GM13976 (cell line): ENCODE measurements at regions not wholly inside any gene's neighbourhood (a gene's known extent, or its start where the extent isn't known, plus 50 kb on each side); places are given as distances from the start of the nearest gene placed in this dataset.

Source experiments
- DNase-seq: peaks from one replicate; pipeline ENCODE4 v3.0.0; 2012; ENCODE audit warnings: low spot score
- CTCF ChIP-seq: IDR thresholded peaks from 2 replicates; pipeline ENCODE4 v1.5.1; 2012; ENCODE audit warnings: borderline replicate concordance, mild to moderate bottlenecking; ENCODE audit not compliant: insufficient read depth; ENCODE audit errors: extremely low read depth, missing control alignments, control extremely low read depth
- in situ Hi-C: fragments of 300-500 bp; cut with MboI; formaldehyde crosslinking; loops from one replicate; pipeline ENCODE4 v1.12.0; 2022; ENCODE audit warnings: low sequenced_read_pairs, mixed read lengths, inconsistent platforms; ENCODE audit not compliant: unreplicated experiment

DNA sequence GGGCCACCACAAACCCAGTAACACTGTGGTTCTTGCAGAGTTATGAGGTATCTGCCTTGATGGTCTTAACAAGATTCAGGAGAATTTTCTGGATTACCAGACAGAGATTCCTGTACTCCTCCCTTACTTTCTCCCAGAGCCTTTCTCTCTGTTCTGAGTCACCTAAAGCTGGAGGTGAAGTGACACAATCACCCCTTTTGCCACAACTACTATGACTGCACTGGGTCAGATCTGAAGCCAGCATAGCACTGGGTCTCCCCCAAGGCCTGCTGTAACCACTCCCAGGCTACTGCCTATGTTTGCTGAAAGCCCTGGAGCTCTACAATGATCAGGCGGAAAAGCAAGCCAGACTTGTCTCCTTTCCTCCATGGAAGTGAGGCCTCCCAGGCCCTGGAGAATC is 156.7 kb upstream of the NEGR1 start:
- no peak for DNase-seq
- in situ Hi-C loops = no loop called here
- no peak for TF ChIP-seq CTCF

GRCh38 chr1:72438270-72438669 is 155.9 kb upstream of the NEGR1 start:
- TF ChIP-seq CTCF = no peak
- no peak for DNase-seq
- in situ Hi-C loops = no loop called here

- TF ChIP-seq CTCF = no peak
- in situ Hi-C loops = no loop called here
- no peak for DNase-seq
These were observed 152.7 kb upstream of the NEGR1 start for GRCh38 chr1:72435025-72435424.

DNA sequence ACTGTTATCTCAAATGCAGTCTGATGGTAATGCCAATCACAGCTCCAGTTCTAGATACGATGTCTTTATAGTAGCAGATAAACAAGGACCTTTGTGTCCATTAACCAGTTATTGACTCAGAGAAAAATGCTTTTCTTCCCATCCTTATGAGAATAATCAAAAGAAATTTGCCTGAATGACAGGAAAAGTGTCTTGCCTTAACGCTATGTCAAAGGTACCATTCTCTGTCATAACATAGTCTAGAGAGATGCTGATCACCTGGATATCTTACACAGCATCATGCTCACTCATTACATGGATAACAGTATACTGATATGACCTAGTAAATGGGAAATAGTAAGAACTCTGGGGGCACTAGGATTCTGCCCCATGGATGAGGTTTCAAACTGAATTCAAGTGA is 151.7 kb upstream of the NEGR1 start:
- DNase-seq = no peak
- TF ChIP-seq CTCF = no peak
- in situ Hi-C loops = no loop called here

GRCh38 chr1:72433591-72433990 is 151.3 kb upstream of the NEGR1 start:
- DNase-seq = no peak
- in situ Hi-C loops = no loop called here
- no peak for TF ChIP-seq CTCF

DNA sequence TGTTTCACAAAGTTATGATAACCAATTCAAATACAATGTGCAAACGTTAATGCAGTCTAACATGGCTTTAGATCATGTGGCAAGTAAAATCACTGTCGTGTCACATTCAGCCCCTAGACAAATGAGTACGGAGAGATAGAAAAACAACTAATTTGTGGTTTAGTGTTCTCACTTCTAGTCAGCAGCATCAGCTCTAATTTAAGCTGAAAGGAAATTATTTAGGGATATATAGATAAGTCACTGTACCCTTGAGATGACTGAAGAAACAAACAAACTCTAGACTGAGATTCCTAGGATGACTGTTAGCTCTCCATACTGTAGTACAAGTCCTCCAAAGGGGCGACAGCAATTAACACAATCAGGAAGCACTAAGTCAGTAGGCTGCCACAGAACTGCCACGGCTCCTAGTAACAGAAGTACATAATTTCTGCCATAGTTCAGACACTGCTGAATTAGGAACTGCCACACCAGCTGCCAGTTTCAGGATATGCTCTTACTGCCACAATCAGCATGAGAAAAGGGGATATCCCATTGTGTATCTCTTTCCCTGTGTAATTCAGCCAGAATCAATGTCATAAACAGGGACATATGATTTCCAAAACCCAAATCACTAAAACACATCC is 150.4 kb upstream of the NEGR1 start:
- no peak for TF ChIP-seq CTCF
- DNase-seq = no peak
- in situ Hi-C loops = no loop called here
